Posterior cingulate gyrus (tissue), 11 donors: ENCODE measurements at regions not wholly inside any gene's neighbourhood (a gene's known extent, or its start where the extent isn't known, plus 50 kb on each side); places are given as distances from the start of the nearest gene placed in this dataset.
A peak's percentile ranks its signal among the peaks of the same experiment; 100 is the strongest.

Source experiments
- DNase-seq, 10 donors: peaks; one replicate each; pipeline versions ENCODE4 v3.0.0 to v3.0.0-alpha.2; 2020 to 2021; ENCODE audit warnings: mixed read lengths in 3 of 10
- intact Hi-C: fragments of 100-400 bp; cut with DNase I; formaldehyde crosslinking; loops from one replicate; pipeline ENCODE4 v1.15.1; 2023

DNA sequence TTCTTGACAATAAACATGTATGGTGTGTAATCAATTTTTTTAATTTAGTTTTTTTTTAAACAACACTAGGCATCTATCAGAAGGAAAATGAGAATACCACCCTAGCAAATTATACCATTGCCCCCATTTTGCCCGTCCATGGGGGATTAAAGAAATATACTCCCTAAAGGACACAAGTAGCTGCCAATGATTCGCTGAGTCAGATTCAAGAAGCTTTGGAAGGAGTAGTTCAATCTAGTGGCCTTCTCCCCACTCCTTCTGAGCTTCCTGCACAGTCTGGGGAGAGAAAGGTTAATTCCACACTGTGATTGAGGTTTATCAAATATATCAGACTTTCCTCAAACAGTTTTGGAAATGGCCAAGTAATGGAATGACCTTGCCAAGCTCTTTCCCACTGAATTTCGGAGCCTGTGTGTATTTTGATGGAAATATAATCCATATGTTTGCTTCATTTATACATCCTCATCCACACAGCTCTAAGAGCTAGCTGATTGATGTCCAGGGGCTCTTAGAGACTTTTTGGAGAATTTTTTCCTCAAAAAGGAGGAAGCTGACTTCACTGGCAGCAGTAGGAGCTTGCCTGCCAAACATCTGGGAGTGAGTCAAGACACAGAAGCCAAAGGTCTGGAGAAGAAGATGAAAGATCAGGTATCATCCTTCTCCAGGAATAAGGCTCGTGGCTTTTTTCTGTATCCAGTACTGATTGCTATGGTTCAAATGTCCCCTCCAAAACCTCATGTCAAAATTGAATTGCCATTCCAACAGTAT, 478.5 kb upstream of the PROK2 start:
- intact Hi-C loops, result no loop called here
- no peak for DNase-seq

DNA sequence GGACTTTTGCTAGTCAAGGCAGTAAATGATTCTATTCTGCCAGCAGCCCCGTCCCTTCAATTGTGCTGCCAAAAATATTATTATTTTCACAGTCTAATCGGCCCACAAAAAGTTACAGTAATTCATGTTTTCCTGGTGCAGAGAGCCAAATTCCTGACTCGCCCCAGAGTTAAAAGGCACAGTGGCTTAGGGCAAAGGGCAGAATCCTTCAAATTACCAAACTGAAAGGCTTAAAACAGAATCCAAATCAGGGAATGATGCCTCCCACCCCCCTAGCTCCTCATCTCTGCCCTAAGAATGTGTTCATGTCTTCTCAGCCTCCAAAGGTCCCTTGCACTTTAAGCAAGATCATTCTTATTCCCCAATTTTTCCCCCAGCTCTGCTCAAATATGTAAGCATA, 477.8 kb upstream of the PROK2 start:
- intact Hi-C loops, result no loop called here

DNA sequence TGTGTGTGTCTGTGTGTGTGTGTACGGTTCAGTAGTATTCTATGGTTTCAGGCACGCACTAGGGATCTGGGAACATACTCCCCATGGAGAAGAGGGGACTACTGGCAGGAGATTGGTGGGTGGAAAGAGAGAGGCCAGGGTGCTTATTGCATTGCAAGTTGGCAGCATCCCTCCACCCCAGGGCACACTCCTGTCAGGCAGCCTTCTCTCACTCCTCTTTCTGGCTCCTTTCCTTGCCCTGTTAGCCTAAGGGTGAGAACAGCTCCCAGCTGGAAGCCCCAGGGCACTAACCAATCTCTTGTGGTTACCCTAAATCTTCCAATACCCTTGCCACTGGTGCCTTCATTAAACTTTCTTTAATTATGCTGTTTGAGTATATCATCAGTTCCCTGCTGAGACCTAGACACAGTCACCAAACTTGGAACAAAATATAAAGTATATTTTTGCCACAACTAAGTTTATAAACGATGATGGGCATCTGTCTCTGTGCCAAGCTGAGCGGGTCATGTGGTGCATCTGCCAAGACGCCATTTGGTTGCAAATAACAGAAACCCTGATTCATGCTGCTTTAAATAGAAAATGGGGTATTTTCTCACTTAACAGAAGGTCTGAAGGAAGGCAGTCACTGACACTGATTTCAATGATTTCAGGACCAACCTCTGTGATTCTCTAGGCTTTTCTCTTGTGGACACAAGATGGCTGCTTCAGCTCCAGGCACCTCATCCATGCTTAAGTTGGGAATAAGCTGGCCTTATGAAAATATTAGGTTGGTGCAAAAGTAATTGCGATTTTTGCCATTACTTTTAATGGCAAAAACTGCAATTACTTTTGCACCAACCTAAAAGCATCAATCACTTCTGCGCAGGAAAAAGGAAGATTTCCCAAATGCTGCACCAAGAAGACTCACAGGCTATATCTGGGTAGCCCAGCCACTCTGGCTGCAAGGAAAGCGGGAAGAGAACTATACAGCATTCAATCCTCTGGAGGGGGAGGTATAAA, 476.9 kb upstream of the PROK2 start:
- DNase-seq, result no peak
- intact Hi-C loops, result no loop called here

More for the DNA sequence above, 477.8 kb upstream of the PROK2 start:
- DNase-seq, result no peak

DNA sequence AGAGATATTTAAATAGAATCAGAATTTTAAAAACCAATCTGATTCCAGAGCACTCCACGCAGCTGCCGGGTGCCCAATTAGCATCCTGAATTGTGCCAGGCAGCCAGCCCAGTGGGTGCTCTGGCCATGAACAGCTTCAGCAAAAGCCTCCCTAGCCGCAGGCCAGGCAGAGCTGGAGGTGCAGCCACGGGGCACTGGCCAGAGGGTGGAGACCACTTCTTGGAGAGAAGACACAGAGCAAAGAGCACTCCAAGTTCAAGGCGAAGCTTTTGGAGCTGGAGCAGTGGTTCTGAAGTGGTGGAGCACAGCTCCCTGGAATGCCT, 475.6 kb upstream of the PROK2 start:
- intact Hi-C loops, result no loop called here
- peak in 2 of 10 donors; percentile 85 to 89 for DNase-seq

DNA sequence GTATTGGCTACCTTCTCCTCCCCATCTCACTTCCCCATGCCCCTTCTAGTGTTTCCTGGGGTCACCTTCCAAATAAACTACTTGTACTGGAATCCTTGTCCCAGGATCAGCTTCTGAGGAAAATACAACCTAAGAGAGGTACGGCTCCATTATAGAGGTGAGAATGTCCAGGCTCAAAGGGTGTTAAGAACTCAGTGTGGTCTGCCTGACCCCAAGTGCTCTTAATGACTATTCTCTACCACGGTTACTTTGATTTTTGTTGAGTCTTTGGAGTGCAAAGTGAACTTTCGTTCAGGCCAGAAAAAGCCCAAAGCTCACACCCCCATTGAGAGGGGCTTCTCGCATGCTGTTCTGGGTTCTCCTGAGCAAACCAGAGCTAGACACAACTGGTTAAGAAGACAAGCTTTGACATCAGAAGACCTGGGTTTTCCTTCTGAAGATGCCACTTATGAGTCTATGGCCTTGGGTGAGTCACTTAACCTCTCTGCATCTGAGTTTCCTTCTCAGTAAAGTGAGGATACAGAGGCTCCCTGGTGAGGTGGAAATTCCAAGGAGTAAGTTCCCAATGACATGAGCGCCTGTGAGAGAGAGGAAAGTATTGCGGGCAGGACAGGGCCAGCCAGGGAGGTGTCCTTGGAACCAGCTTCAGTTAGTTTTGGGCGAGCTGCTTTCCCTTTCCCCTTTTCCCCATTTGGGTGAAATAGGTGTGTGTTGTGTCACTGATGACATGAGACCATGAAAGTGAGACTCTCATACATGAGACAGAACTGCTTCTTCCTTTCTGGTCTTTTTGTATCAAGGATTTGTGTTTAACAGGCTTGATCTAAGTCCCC, 475.0 kb upstream of the PROK2 start:
- intact Hi-C loops, result no loop called here
- DNase-seq, result no peak

DNA sequence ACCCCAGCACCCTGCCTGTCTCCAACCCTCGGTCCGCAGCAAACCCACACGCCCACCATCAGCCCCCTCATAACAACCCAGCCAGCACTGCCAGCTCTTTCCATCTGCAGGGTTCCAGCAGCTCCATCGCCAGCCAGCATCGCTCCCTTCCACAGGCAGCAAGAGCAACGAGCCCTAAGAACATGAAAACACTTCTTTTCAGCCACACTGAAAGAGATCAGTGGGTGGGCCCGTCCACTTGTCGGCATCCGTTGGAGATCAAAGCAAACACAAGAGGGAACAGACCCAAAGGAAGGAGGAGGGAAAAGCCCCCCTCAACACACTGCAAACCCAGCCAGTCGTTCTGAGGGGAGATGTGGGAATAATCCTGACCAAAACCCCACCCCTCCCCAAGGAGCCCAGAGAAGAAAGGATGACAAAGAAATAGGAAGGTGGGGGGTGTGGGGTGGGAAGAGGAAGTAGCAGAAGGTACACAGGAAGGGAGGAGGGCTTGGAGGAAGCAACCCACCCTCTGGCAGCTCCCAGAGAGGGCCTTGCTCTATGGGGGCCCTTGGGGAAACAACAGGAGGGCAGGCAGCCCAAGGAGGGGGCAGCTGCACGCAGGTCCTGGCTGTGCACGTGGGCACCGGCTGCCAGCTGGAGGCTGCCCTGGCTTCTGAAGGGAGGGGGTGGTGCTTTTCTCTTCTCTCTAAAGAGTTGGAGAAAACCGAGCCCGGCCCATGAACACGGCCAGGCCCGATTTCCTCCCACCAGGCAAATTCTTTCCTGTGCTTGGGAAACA, 473.6 kb upstream of the PROK2 start:
- intact Hi-C loops, result no loop called here
- DNase-seq, result peak in 2 of 10 donors; percentile 76 to 86

DNA sequence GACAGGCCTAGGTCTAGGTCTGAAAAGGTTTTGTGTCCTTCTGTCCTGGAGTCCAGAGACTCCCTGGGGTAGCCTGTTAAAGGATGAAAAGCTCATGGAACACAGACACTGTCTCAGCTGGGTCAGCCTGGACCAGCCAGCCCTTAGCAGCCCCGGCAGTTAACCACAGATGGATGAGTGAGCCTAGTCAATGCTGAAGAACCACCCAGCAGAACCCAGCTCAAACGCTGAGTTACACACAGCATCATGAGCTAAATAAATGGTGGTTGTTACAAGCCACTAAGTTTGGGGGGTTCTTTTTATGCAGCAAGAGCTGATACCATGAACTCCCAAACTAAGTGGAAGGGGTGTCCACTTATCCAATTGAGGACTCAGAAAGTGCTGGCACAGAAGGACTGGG, 472.8 kb upstream of the PROK2 start:
- intact Hi-C loops, result no loop called here
- DNase-seq, result no peak

DNA sequence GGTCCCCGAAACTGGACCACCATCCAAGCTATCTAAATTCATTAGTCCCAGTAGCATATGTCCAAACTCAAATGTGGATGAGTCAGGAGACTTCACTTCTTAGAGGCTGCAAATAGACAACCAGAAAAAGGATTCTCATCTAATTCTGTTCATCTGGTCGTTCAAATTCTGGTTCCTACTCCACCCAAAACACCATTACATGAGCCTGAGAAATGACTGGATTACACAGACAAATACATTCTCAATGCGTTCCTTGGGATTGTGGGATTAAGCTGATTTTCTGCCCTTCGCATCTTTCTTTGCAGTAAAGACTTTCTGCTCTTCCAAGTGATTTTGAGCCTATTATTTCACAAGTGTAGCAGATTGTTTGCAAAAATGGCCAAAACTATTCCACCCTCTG, 472.3 kb upstream of the PROK2 start:
- DNase-seq, result no peak

DNA sequence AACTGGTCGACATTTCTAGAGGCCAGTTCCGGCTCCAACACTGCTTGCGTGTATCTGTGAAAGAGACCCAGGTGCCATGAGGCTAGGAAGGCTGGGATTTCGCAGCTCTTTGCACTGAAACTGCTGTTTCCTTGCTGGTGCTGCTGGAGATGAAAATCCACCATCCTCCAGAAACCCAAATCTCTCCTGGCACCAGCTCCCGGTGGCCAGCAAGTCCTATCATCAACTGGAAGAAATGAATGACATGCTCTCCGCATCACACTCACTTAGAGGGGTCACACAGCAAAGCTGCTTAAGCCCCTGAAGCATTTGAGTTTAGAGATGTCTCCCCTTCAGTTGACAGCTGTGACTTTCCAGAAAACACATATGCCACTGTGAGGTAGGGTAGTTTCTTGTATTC, 471.8 kb upstream of the PROK2 start:
- intact Hi-C loops, result no loop called here

More for the DNA sequence above, 472.3 kb upstream of the PROK2 start:
- intact Hi-C loops, result no loop called here

DNA sequence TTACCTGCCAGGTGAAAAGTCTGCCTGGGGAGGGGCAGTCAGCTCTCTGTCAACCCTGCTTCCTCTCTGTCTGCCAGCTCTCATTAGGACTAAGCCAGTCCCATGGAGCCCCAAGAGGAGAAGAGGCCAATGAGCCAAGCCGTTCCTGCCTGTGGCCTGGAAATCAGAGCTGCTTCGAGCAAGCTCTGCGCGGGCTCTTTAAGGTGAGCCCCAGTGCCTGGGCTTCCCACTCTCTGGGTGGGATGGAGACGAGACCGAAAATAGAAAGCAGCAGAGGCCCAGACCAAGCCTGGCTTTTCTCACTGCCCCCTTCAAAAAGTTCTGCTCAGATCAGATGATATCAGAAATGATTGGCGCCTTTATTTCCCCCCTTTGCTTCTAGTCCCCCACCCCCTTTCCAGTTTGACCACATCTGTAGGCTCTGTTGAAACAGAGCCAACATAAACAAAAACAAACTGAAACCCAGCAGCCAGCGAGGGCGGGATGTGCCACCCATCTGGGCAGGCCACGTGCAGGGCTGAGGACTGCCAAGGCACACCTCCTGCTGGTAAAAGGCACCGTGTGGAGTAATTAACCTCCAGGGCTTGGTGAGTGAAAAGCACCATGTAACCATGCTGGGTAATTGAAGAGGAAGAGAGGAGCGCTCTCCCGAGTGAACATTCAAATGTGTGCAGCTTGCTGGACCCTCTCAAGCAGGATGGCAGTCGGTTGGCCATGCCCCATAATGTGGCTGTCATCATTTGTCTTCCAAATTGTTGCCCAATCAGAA, 471.0 kb upstream of the PROK2 start:
- DNase-seq, result peak in 4 of 10 donors; percentile 55 to 88 (median 70)
- intact Hi-C loops, result no loop called here

More for the DNA sequence above, 471.8 kb upstream of the PROK2 start:
- no peak for DNase-seq

DNA sequence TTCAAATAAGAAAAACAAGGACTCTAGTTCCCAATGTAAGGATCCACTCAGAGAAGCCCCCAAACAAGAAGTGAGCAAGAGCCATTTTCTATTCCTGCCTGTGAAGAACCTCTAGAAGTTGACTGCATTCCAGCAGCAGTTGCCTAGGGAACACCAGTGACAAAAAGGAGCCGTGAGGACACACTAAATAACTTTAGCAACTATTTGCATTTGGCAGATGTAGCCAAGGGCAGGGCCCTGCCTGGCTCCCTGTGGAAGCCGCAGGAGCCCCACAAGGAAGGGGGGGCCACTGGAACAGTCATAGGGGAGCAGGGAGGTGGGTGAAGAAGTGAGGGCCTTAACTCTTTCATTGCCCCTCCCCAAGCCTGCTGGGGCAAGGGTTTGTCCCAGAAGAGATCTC, 470.2 kb upstream of the PROK2 start:
- intact Hi-C loops, result no loop called here
- no peak for DNase-seq

DNA sequence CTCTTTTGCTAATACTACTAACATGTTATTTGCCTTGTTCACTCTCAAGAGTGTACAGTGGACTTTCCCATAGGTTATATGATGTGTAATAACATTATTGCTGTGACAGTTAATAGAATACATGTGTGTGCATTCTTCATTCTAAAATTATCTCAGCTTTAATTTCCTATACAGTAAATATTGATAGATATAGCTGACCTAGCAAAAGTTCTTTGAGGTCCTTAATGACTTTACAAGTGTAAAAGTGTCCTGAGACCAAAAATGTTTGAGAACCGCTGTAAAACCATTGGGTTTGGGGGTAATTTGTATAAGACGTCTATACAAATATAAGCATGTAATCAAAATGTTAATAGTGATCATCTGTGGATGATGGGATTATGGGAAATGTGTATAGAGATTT, 469.5 kb upstream of the PROK2 start:
- no peak for DNase-seq
- intact Hi-C loops, result no loop called here

DNA sequence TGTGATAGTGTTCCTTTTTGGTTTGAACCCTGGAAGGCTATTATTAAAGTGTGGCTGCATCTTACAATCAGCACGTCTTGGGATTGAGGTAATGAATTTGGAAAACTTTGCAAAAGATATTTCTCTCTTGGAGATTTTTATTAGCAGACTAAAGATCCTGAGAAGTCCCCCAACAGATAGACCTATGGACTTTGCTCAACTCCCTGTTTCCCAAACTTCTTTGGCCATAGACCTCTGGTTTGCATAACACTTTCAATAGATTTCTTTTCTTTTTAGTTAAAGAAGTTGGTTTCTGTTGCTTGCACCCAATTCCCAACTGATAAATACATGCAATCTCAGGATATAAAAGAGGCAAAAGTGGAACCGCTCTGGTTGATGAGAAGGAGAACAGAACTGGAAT, 465.8 kb upstream of the PROK2 start:
- intact Hi-C loops, result no loop called here
- DNase-seq, result no peak

DNA sequence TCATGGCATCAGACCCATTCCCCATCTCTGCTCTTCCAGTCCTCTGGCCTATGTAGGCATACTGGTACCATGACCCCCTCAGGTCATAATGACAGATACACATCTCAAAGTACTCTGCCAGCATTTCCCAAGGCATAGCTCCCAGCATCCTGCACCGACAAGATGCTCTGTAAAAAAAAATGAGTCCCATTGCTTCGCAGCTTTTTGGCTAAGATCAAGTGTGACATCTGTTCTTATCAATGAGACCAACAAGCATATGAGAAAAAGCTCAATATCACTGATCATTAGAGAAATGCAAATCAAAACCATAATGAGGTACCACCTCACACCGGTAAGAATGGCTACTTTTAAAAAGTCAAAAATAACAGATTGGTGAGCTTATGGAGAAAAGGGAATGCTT, 463.9 kb upstream of the PROK2 start:
- intact Hi-C loops, result no loop called here
- DNase-seq, result no peak

DNA sequence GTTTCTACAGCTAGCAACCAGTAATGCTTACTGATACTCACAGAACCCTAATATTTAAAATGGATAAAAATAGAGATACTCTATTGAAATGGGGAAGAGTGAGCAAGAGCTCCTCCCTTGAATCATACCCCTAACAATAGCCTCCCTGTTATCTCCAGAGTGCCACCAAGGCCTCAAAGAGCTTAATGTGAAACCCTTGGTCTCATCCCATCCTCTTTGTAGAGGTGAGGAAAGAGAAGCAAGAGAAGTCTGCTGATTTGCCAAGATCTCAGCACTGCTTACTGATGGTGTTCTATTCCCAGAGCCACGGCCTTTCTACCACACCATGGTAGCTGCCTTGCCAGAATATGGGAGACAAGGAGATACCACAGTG, 463.4 kb upstream of the PROK2 start:
- intact Hi-C loops, result no loop called here
- no peak for DNase-seq

DNA sequence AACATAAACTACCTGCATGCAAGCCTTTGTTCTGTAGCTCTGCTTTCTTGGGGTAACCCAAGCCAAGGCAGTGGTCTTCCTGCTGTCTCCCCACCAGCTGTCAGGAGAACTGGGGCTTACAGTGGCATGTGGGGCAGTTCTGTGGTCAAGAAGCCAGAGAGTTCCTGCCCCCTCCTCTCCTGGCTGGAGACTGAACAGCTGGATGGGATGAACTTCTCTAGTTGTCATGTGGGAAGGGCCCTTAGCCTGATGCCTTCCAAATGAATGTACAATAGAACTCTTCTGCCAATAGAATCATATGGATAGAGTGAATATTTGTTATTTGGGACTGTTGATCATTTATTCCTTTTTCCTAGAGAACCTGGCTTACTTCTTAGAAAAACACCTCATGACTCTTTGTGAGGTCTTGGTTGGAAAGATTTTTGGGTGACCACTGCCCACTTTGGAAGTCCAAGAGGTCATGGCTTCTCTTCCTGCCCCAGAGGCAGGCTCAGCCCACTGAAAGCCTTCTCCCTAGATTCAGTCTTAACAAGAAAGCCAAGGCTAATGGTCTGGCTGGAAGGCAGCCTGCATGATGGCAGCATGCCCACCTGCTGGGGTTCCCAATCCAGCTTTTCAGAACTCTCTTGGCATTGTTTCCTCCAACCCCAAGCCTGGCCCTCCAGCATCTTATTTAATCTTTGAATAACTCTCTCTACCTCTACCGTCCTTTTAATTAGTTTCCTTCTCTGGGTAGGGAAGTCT, 462.9 kb upstream of the PROK2 start:
- DNase-seq, result peak in 8 of 10 donors; percentile 43 to 94 (median 69)
- intact Hi-C loops, result no loop called here

DNA sequence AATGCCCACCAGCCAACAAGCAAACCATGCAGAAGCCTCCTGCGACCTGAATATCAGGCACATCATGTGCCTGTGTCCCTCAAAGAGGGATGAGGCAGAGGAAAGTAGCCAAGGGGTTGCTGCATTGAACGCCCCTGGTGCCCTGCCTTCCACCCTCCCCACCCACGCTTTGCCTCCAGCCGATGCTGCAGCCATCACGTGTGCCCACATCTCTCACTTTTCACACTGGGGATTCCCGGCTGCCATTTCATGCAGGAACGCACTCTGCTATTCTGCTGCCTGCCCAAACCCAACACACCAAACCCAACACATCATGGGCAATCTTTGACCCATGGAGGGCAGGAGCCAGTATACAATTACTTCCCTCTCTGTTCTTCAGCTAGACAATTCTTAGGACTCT, 462.2 kb upstream of the PROK2 start:
- DNase-seq, result no peak

DNA sequence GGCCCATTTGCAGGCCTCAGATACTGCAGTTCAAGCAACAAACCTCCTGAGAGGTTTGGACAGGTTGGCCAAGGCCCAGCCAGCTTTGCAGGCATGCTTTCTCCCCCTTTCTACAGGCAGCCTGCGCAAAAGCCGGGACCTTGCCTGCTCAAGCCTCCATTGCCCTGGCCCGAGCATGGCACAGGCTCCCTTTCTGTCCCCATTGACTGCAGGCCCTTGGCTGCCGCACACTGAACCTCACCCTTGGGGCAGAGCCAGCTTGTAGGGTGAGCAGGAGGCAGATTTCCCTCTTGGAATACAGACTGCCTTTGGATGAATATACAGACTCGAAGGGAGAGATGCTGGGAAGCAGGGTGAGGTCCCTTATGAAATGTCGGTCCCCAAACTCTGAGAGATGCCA, 461.7 kb upstream of the PROK2 start:
- intact Hi-C loops, result no loop called here
- peak; percentile 63 to 97 (median 74) for DNase-seq

More for the DNA sequence above, 462.2 kb upstream of the PROK2 start:
- intact Hi-C loops, result no loop called here
